ENCODE measurements at regions not wholly inside any gene's neighbourhood (a gene's known extent, or its start where the extent isn't known, plus 50 kb on each side); places are given as distances from the start of the nearest gene placed in this dataset.

- FAIRE-seq (no peak), DNase-seq (ENCODE audit: low spot score) (no peak), ATAC-seq (no peak)
- Histone ChIP-seq H3K27me3 (ENCODE audit: control insufficient read depth in 1 of 2, insufficient read depth in 2 of 2, low read length in 2 of 2) (no peaks in the 10 kb centered on the region), H3K4me3 (replicated peaks in 1 of 3; ENCODE audit: insufficient read depth in 1 of 3, low read depth in 2 of 3, low read length in 3 of 3) (no peak overlapping the region), H3K79me2 (ENCODE audit: insufficient read depth, low read length) (no peaks in the 10 kb centered on the region), H3K9me3 (ENCODE audit: low read length) (peaks cover 80% of the 10 kb centered on the region), H3K9ac (ENCODE audit: insufficient read depth, low read depth, low read length) (no peak overlapping the region), H3K27ac (ENCODE audit: extremely low read length, insufficient read depth, low read length) (no peak overlapping the region), H3K4me2 (ENCODE audit: low read depth, low read length) (no peak overlapping the region), H4K20me1 (ENCODE audit: insufficient read depth, low read length) (no peaks in the 10 kb centered on the region), H2AFZ (ENCODE audit: low read length) (no peak overlapping the region), H3K36me3 (replicated peaks in 1 of 2; ENCODE audit: control insufficient read depth in 1 of 2, insufficient read depth in 2 of 2, low read length in 2 of 2) (no peaks in the 10 kb centered on the region), H3K4me1 (ENCODE audit: insufficient read depth, low read length) (no peaks in the 10 kb centered on the region)
- WGBS (ENCODE audit: low lambda C conversion rate): 79% methylated on average over 1 of the region's 1 CpG
- BruUV-seq (replicated peaks): no TSS peak
- CTCF ChIA-PET (ENCODE audit: low intra/inter-chr PET ratio, low total read pairs): no interaction called here
- in situ Hi-C loops (cut with HindIII; ENCODE audit: extremely low pct_ligation_motif_present, low pct_unique_long_range_greater_than_20kb) (no loop called here), intact Hi-C loops (cut with micrococcal nuclease; ENCODE audit: unreplicated experiment) (no loop called here)
- TF ChIP-seq SIX4 (CRISPR knock-in tag; IDR thresholded peaks at IDR 0.05): no peak
- TF ChIP-seq, protein P1, sequence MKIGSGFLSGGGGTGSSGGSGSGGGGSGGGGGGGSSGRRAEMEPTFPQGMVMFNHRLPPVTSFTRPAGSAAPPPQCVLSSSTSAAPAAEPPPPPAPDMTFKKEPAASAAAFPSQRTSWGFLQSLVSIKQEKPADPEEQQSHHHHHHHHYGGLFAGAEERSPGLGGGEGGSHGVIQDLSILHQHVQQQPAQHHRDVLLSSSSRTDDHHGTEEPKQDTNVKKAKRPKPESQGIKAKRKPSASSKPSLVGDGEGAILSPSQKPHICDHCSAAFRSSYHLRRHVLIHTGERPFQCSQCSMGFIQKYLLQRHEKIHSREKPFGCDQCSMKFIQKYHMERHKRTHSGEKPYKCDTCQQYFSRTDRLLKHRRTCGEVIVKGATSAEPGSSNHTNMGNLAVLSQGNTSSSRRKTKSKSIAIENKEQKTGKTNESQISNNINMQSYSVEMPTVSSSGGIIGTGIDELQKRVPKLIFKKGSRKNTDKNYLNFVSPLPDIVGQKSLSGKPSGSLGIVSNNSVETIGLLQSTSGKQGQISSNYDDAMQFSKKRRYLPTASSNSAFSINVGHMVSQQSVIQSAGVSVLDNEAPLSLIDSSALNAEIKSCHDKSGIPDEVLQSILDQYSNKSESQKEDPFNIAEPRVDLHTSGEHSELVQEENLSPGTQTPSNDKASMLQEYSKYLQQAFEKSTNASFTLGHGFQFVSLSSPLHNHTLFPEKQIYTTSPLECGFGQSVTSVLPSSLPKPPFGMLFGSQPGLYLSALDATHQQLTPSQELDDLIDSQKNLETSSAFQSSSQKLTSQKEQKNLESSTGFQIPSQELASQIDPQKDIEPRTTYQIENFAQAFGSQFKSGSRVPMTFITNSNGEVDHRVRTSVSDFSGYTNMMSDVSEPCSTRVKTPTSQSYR (CRISPR knock-in tag; IDR thresholded peaks at IDR 0.05; ENCODE audit: borderline replicate concordance): no peak
- no peak for TF ChIP-seq ZNF619 (CRISPR knock-in tag; IDR thresholded peaks at IDR 0.05)
- TF ChIP-seq PPARG (CRISPR knock-in tag; conservative IDR thresholded peaks at IDR 0.05): no peak
- TF ChIP-seq ZNF775 (CRISPR knock-in tag; IDR thresholded peaks at IDR 0.05; ENCODE audit: borderline replicate concordance): no peak
- TF ChIP-seq, protein P2, sequence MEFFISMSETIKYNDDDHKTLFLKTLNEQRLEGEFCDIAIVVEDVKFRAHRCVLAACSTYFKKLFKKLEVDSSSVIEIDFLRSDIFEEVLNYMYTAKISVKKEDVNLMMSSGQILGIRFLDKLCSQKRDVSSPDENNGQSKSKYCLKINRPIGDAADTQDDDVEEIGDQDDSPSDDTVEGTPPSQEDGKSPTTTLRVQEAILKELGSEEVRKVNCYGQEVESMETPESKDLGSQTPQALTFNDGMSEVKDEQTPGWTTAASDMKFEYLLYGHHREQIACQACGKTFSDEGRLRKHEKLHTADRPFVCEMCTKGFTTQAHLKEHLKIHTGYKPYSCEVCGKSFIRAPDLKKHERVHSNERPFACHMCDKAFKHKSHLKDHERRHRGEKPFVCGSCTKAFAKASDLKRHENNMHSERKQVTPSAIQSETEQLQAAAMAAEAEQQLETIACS (CRISPR knock-in tag; IDR thresholded peaks at IDR 0.05): no peak
- TF ChIP-seq, protein P3, sequence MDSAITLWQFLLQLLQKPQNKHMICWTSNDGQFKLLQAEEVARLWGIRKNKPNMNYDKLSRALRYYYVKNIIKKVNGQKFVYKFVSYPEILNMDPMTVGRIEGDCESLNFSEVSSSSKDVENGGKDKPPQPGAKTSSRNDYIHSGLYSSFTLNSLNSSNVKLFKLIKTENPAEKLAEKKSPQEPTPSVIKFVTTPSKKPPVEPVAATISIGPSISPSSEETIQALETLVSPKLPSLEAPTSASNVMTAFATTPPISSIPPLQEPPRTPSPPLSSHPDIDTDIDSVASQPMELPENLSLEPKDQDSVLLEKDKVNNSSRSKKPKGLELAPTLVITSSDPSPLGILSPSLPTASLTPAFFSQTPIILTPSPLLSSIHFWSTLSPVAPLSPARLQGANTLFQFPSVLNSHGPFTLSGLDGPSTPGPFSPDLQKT (CRISPR knock-in tag; IDR thresholded peaks at IDR 0.05; ENCODE audit: borderline replicate concordance): no peak
- TF ChIP-seq, protein P4, sequence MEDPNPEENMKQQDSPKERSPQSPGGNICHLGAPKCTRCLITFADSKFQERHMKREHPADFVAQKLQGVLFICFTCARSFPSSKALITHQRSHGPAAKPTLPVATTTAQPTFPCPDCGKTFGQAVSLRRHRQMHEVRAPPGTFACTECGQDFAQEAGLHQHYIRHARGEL (CRISPR knock-in tag; IDR thresholded peaks at IDR 0.05): no peak
- no peak for TF ChIP-seq ZNF230 (CRISPR knock-in tag; IDR thresholded peaks at IDR 0.05)
- no peak for TF ChIP-seq ZNF720 (CRISPR knock-in tag; IDR thresholded peaks at IDR 0.05)
- TF ChIP-seq PLRG1 (conservative IDR thresholded peaks at IDR 0.05): no peak
- no peak for TF ChIP-seq MEIS2 (CRISPR knock-in tag; IDR thresholded peaks at IDR 0.05)
- TF ChIP-seq ZNF180 (CRISPR knock-in tag; IDR thresholded peaks at IDR 0.05; ENCODE audit: borderline replicate concordance, low read depth): no peak
- TF ChIP-seq ZC3H13 (CRISPR knock-in tag; IDR thresholded peaks at IDR 0.05): no peak
- TF ChIP-seq GMEB2 (CRISPR knock-in tag; IDR thresholded peaks at IDR 0.05; ENCODE audit: low read depth): no peak
- TF ChIP-seq KAT7 (CRISPR knock-in tag; IDR thresholded peaks at IDR 0.05; ENCODE audit: borderline replicate concordance): no peak
- no peak for TF ChIP-seq THAP7 (CRISPR knock-in tag; IDR thresholded peaks at IDR 0.05)
- POLR2A ChIA-PET: no interaction called here
These were observed 212.0 kb downstream of the PCDH17 start for GRCh38 chr13:57843521-57843920.

All from HepG2 (cell line).